Activated T-cell treated with anti-CD3 and anti-CD28 coated beads for 1 hour (primary cell): ENCODE measurements at regions not wholly inside any gene's neighbourhood (a gene's known extent, or its start where the extent isn't known, plus 50 kb on each side); places are given as distances from the start of the nearest gene placed in this dataset.
"Not testable (repeated sequence)": the region's sequence is repeated elsewhere in the genome, so short reads cannot be mapped to it uniquely, and the experiment has no call there.

ENCODE experiments used
- DNase-seq: peaks from one replicate; pipeline ENCODE4 v3.0.0-alpha.2; 2020; ENCODE audit warnings: low read depth

- DNase-seq, result no peak
Measured at GRCh38 chr1:22332795-22333499, 118.7 kb upstream of the ZBTB40 start.

GRCh38 chr1:22333516-22334121 lies 118.0 kb upstream of the ZBTB40 start:
- DNase-seq, result no peak

GRCh38 chr1:22334860-22335550 lies 116.6 kb upstream of the ZBTB40 start:
- DNase-seq, result no peak

GRCh38 chr1:22336274-22336673 lies 115.4 kb upstream of the ZBTB40 start:
- DNase-seq, result not testable (repeated sequence)

GRCh38 chr1:22336696-22337545 lies 114.7 kb upstream of the ZBTB40 start:
- DNase-seq, result not testable (repeated sequence)

DNA sequence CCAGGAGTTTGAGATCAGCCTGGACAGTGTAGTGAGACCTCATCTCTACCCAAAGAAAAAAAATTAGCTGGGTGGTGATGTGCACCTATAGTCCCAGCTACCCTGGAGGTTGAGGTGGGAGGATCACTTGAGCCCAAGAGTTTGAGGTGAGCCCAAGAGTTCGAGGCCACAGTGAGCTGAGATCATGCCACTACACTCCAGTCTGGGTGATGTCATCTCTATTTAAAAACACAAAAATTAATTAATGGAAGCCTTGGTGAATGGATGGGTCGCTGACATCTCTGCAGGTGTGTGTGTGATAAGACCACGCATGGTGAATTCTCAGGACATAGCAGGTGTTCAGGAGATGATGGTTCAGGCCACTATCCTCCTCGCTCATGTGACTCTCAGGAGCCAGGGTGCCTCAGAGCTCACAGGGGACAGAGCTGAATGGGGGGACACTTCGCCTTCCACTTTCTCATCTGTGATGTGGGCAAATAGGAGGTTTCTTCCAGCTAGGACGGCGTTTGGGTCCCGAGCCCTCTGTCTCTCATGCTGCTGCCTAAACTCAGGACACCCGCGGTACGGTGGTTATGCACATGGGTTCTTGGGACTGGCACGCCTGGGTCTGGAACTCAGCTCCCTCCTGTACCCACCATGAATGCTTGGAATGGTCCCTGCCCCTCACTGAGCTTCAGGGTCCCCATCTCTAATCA lies 113.4 kb upstream of the ZBTB40 start:
- DNase-seq, result no peak

DNA sequence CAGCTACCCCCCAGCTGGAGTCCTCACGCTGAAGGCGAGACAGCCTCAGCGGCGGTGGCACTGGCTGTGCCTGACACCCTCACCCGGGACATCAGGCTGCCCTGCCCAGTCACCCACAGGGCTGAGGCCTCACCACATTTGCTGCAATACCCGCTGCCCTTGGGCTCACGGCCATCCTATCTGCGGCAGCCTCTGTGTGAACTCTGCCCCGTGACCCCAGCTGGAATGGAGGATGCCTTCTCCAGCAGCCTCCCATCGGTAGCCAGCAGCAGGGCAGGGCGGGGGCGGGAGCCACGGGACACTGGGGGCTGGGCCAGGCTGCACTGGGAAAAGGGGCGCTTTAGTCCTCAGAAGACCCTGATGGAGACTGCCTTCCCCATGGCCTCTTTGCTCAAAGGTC lies 112.4 kb upstream of the ZBTB40 start:
- no peak for DNase-seq

DNA sequence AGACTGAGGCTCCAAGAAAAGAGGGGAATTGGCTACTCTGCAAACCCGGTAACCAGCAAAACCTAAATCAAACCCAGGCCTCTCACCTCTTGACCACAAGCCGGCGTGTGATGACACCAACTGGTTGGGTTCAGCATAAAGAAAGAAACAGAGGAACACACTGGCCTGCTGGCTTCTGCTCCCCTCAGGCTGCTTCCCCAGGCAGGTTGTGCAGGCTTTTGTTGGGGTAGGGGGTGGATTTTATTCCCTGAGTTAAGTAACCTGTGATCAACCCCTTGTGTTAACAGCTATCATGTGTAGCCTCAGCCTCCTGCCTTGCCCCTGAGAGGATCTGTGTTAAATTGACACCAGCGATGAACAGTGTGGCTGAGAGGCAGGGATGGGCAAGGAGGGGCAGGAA lies 111.6 kb upstream of the ZBTB40 start:
- DNase-seq, result no peak

DNA sequence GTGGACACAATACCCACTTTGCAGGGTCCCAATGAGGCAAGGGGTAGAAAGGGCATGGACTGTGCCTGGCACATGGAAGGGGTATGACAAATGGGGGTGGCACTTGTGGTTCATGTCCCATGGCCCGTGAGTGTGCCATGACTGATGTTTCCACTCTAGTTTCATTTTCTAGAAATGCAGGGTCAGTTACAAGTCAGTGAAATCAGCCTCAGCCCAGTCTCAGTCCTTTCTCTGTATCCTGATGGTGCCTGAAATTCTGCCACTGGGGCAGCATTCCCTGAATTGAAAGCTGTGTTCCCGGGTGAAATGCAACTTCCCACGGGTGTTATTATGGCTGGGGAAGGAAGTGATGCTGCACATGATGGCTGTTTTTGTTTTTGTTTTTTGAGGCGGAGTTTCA lies 110.8 kb upstream of the ZBTB40 start:
- no peak for DNase-seq

GRCh38 chr1:22341791-22342605 lies 109.7 kb upstream of the ZBTB40 start:
- DNase-seq, result no peak

- DNase-seq, result no peak
Measured at GRCh38 chr1:22342734-22343191, 108.9 kb upstream of the ZBTB40 start.

DNA sequence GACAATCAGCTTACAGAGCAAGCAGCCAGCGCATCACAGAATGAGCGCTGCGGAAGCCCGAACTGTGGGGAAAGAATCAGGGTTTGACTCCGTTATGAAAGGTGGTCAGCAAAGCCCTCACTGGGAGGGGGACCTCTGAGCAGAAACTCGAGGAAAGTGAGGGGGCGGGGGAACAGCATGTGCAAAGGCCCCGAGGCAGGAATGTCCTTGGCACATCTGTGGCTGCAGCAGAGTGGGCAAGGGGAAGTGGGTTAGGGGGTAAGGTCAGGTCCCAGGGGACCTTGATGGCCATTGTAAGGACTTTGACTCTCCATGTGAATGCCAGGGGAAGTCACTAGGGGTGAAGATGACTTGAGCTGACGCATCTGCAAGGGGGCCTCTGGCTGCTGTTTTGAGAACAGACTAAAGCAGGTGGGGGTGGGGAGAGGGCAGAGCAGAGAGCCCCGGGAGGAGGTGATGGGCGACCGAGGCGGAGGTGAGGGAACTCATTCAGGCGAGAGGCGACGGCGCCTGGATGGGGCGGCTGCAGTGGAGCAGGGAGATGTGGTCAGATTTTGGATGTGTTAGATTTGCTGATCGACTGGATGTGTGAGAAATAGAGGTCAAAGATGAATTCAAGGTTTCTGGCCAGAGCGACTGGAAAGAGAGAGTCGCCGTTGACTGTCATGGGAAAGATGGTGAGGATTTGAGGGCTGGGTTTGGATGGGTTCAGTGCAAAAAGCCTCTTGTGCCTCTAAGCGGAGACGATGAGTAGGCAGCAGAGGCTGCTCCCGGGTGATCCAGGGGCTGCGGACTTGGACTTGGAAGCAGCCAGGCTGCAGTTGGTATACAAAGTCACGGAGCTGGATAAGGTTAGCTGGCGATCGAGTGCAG lies 108.0 kb upstream of the ZBTB40 start:
- DNase-seq, result no peak

- no peak for DNase-seq
Measured at GRCh38 chr1:22344329-22344630, 107.4 kb upstream of the ZBTB40 start.

- DNase-seq, result no peak
Measured at GRCh38 chr1:22344851-22345560, 106.6 kb upstream of the ZBTB40 start.

- DNase-seq, result no peak
Measured at GRCh38 chr1:22347854-22348760, 103.5 kb upstream of the ZBTB40 start.

- DNase-seq, result no peak
Measured at GRCh38 chr1:22349362-22350043, 102.1 kb upstream of the ZBTB40 start.

GRCh38 chr1:22350171-22350923 lies 101.3 kb upstream of the ZBTB40 start:
- DNase-seq, result no peak
